ENCODE measurements at regions not wholly inside any gene's neighbourhood (a gene's known extent, or its start where the extent isn't known, plus 50 kb on each side); places are given as distances from the start of the nearest gene placed in this dataset.

DNA sequence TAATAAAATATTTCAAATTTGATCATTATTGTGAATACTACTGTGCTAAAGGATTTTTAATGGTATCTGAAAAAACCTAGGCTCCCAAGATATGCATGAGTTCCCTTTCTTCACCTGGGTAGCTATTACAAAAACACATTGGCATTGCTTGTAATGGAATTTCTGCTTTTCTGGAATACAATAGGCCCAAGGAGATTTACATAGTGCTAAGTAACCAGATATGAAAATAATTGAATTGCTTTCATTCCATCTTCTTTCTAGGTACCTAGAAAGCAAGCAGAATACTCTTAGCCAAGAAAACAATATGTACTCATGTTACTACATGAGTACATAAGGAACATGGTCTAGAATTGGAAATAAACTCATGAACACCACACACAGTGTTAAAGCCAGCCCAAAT, 291.9 kb downstream of the KCNC2 start:
- no peak for DNase-seq

GRCh38 chr12:74918291-74918690, 291.3 kb downstream of the KCNC2 start:
- no peak for DNase-seq

DNA sequence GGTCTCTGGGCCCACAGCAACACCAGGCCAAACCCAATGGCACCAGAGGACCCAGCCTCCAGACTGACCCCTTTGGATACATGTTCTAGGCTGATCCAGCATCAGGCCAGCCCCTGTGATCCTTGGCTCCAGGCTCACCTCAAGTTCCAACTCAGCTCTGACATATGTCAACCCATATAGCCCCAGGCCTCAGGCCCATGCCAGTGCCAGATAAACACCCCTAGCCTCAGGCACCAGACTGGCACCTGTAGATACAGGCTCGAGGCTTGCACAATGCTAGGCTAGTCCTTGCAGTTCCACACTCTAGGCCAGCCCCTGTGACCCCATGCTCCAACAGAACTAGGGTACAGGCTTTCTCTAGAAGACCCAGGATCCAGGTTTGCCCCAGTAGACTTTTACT, 287.5 kb downstream of the KCNC2 start:
- no peak for DNase-seq

GRCh38 chr12:74922642-74923041, 287.0 kb downstream of the KCNC2 start:
- DNase-seq: no peak

DNA sequence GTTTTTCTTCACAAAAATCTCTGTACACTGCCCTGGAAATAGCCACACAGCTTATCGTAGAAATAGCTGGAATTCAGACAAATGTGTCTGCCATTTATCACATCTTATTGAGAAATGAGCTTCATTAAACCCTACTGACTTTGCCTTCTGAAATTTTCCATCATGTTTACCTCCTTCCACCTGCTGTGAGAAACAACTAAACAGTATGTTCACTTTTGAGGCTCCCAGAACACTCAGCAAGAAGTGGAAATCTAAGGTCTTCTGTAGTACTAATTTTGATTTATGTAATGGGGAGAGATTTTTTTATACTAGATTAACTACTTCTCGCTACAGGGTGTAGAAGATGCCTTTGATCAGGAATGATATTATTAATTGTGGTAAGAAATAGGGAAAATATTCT, 268.0 kb downstream of the KCNC2 start:
- DNase-seq: no peak

- no peak for DNase-seq
Measured at GRCh38 chr12:74945771-74946198, 263.9 kb downstream of the KCNC2 start.

GRCh38 chr12:74953697-74954096, 255.9 kb downstream of the KCNC2 start:
- DNase-seq: no peak

DNA sequence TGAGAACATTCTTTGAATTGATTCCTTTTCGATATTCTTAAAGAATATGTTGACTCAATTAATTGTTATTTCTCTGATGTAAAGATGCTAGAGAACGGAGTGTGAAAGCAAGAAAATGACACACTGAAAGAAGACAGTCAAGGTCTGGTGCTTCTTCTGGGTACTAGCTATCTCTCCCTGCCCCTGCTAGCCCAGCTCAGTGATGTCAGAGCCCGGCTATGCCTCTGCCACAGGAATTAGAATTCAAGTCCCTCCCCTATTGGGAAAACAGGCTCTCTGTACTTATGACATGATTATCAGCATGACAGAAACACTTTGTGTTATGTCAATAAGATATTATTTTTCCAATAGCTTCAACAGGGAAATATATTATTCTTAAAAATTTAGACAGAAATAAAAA, 252.4 kb downstream of the KCNC2 start:
- DNase-seq: no peak

- no peak for DNase-seq
Measured at GRCh38 chr12:74957634-74958033, 252.0 kb downstream of the KCNC2 start.

DNA sequence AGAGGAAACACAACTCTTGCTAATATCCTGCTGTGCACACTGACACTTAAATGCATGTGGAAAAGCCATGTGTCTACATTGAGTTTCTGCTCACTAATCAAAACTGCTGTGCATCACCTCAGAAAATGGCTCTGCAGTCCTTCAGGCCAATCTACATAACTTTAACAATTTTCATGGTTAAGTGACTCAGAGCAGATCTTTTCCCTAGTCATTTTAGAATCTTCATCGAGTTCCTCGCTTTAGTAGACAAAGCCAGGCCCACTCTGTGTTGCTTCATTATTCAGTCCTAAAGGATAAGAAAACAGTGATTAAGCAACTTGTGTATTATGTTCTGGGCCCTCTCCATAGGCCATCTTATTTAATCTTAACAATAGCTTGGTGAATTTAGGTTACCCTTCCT, 250.0 kb downstream of the KCNC2 start:
- DNase-seq: no peak

DNA sequence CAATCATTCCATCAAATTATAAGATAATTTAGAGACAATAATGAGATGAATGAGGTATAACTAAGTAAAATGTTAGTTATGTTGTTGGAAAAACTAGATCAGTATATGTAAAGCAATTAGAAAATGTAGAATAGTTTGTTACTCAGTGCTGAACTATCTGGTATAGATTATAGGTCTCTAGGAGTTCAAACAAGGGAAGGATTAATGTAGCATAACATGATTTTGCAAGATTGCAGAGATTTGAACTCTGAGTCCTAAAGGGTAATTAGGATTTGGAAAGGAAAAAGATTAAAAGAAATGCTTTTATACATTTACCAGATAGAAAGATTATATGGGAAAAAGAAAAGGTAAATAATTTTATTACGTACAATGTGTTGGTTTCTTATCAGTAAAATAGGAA, 246.3 kb downstream of the KCNC2 start:
- no peak for DNase-seq

GRCh38 chr12:74963867-74964331, 245.7 kb downstream of the KCNC2 start:
- no peak for DNase-seq

GRCh38 chr12:74964390-74964789, 245.2 kb downstream of the KCNC2 start:
- DNase-seq: no peak

DNA sequence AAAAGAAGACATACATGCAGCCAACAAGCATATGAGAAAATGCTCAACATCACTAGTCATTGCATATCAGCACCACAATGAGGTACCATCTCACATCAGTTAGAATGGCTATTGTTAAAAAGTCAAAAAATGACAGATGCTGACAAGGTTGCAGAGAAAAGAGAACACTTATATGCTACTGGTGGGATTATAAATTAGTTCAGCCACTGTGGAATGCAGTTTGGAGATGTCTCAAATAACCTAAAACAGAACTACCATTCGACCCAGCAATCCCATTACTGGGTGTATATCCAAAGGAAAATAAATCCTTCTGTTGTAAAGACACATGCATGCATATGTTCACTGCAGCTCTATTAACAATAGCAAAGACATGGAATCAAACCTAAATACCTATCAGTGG, 238.4 kb downstream of the KCNC2 start:
- no peak for DNase-seq

DNA sequence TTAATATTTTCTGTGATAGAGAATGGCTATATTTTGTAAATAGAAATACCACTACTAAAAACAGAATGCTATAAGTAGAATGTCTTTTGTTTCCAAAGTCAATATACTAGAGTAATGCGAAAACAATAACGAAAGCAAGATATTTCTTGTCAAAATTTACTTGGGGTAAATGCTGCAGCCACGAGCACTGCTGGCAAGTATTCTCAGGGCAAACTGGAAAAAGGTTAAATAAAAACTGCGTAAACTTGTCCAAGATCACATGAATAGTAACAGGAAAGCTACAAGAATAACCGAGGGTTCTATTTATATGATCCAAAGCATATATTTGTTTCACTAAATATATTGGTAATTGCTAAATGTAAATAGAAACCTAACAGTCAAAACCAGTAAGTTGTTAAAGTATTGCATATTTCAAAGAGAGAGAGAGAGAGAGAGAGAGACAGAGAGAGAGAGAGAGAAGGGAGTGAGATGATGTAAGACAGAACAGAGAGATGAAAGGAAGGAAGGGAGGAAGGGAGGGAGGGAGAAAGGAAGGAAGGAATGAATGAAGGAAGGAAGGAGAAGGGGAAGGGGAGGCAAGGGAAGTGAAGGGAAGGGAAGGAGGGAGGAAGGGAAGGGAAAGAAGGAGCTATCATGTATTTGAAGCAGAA, 231.7 kb downstream of the KCNC2 start:
- DNase-seq: no peak

GRCh38 chr12:74980510-74980909, 229.1 kb downstream of the KCNC2 start:
- DNase-seq: no peak

DNA sequence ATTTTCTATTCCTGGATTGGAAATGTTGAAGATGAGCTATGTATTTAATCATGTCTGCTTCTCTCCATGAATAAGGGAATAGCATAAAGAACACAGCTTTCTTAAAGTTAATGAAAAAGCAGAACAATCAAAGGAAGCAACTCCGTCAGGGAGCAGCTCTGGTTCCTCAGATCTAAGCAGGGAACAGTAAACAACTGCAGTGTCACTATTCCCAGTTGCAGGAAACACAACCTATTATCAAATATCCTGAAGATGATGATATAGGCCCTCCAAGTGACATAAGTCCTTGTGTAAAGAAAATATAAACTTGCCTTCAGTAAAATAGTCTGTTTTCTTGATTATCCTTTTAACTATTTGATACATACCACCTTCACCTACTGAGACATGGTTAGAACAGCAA, 228.1 kb downstream of the KCNC2 start:
- DNase-seq: no peak

- no peak for DNase-seq
Measured at GRCh38 chr12:74983917-74984316, 225.7 kb downstream of the KCNC2 start.

- no peak for DNase-seq
Measured at GRCh38 chr12:74984631-74985030, 225.0 kb downstream of the KCNC2 start.

- DNase-seq: no peak
Measured at GRCh38 chr12:74985293-74985985, 224.2 kb downstream of the KCNC2 start.

GRCh38 chr12:74985986-74986319, 223.7 kb downstream of the KCNC2 start:
- DNase-seq: no peak

- DNase-seq: no peak
Measured at GRCh38 chr12:74988156-74988555, 221.5 kb downstream of the KCNC2 start.

All from NCI-H1436 treated with DMSO at 0.1 percent for 48 hours (cell line).